ENCODE measurements at regions not wholly inside any gene's neighbourhood (a gene's known extent, or its start where the extent isn't known, plus 50 kb on each side); places are given as distances from the start of the nearest gene placed in this dataset.

- DNase-seq: no peak
Observed at GRCh38 chr4:167290678-167291077, 56.4 kb upstream of the SPOCK3 start.

- DNase-seq: no peak
Observed at GRCh38 chr4:167308876-167309275, 74.6 kb upstream of the SPOCK3 start.

- DNase-seq: no peak
Observed at GRCh38 chr4:167321299-167321698, 87.0 kb upstream of the SPOCK3 start.

- DNase-seq: no peak
Observed at GRCh38 chr4:167339781-167340180, 105.5 kb upstream of the SPOCK3 start.

GRCh38 chr4:167359711-167360110 lies 125.4 kb upstream of the SPOCK3 start:
- DNase-seq: no peak

- no peak for DNase-seq
Observed at GRCh38 chr4:167379076-167379835, 145.0 kb upstream of the SPOCK3 start.

- no peak for DNase-seq
Observed at GRCh38 chr4:167380964-167381363, 146.7 kb upstream of the SPOCK3 start.

GRCh38 chr4:167383291-167383690 lies 149.0 kb upstream of the SPOCK3 start:
- no peak for DNase-seq

GRCh38 chr4:167397586-167397985 lies 163.3 kb upstream of the SPOCK3 start:
- DNase-seq: no peak

GRCh38 chr4:167399201-167399600 lies 164.9 kb upstream of the SPOCK3 start:
- DNase-seq: no peak

GRCh38 chr4:167406181-167406580 lies 171.9 kb upstream of the SPOCK3 start:
- DNase-seq: no peak

GRCh38 chr4:167415461-167415860 lies 181.2 kb upstream of the SPOCK3 start:
- DNase-seq: no peak

GRCh38 chr4:167419468-167420140 lies 185.3 kb upstream of the SPOCK3 start:
- no peak for DNase-seq

GRCh38 chr4:167421201-167421600 lies 186.9 kb upstream of the SPOCK3 start:
- DNase-seq: no peak

- DNase-seq: no peak
Observed at GRCh38 chr4:167424341-167425256, 190.3 kb upstream of the SPOCK3 start.

GRCh38 chr4:167428156-167428555 lies 193.9 kb upstream of the SPOCK3 start:
- DNase-seq: no peak

GRCh38 chr4:167431371-167431770 lies 197.1 kb upstream of the SPOCK3 start:
- no peak for DNase-seq

GRCh38 chr4:167435786-167436185 lies 201.5 kb upstream of the SPOCK3 start:
- DNase-seq: no peak

GRCh38 chr4:167443841-167444240 lies 209.5 kb upstream of the SPOCK3 start:
- DNase-seq: no peak

GRCh38 chr4:167452922-167453430 lies 218.7 kb upstream of the SPOCK3 start:
- DNase-seq: no peak

- DNase-seq: no peak
Observed at GRCh38 chr4:167456619-167457018, 222.3 kb upstream of the SPOCK3 start.

- no peak for DNase-seq
Observed at GRCh38 chr4:167469436-167469835, 235.1 kb upstream of the SPOCK3 start.

- no peak for DNase-seq
Observed at GRCh38 chr4:167475951-167476350, 241.7 kb upstream of the SPOCK3 start.

Measured in stimulated activated CD4-positive, alpha-beta T cell treated with anti-CD3 and anti-CD28 coated beads, Interleukin-4, amount 100 ng/mL, for 24 hours (primary cell).